ENCODE measurements at regions not wholly inside any gene's neighbourhood (a gene's known extent, or its start where the extent isn't known, plus 50 kb on each side); places are given as distances from the start of the nearest gene placed in this dataset.
A peak's percentile ranks its signal among the peaks of the same experiment; 100 is the strongest.

DNA sequence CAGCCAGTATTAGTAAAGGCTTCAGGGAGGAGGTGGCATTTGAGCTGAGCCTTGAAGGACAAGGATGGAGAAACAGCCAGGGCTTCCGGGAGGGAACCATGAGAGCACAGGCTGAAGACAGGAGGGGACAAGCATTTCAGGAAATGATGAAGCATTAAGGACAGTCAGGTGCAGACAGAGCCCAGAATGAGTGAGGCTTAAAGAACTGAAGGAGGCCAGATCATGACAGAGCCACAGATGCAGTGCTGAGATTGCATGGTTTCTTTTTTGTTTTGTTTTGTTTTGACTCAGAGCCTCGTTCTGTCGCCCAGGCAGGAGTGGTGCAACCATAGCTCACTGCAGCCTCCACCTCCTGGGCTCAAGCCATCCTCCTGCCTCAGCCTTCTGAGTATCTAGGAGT lies 211.5 kb downstream of the SOX9 start:
- no peak for ATAC-seq

DNA sequence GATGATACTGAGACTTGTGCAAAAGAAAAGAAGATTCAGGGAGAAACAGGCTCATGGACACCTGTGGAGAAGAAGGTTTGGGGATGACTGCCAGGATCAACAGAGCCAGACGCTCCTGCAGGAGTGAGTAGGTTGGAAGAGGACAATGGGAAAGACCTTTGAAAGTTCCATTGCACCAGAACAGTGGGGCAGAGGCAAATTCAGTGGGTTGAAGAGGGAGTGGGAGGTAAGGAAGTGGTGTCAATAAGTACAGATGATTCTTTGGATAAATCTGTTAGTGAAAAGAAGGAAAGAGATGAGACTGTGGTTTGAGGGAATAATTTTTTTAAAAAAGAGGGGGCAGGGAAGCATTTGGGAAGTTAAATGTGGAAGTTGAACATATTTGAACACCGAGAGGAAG lies 212.8 kb downstream of the SOX9 start:
- Histone ChIP-seq H3K4me1 (peaks cover 4% of the 10 kb centered on the region), H3K27me3 (ENCODE audit: low read depth) (peaks cover 5% of the 10 kb centered on the region), H3K36me3 (no peaks in the 10 kb centered on the region), H3K4me3 (no peak overlapping the region), H3K27ac (no peak overlapping the region), H3K9me3 (no peaks in the 10 kb centered on the region)
- ATAC-seq = no peak
- intact Hi-C loops (cut with DNase I) = no loop called here
- no peak for DNase-seq
- TF ChIP-seq, protein P1, sequence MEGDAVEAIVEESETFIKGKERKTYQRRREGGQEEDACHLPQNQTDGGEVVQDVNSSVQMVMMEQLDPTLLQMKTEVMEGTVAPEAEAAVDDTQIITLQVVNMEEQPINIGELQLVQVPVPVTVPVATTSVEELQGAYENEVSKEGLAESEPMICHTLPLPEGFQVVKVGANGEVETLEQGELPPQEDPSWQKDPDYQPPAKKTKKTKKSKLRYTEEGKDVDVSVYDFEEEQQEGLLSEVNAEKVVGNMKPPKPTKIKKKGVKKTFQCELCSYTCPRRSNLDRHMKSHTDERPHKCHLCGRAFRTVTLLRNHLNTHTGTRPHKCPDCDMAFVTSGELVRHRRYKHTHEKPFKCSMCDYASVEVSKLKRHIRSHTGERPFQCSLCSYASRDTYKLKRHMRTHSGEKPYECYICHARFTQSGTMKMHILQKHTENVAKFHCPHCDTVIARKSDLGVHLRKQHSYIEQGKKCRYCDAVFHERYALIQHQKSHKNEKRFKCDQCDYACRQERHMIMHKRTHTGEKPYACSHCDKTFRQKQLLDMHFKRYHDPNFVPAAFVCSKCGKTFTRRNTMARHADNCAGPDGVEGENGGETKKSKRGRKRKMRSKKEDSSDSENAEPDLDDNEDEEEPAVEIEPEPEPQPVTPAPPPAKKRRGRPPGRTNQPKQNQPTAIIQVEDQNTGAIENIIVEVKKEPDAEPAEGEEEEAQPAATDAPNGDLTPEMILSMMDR (IDR thresholded peaks at IDR 0.05) = no peak

More for the DNA sequence above, 211.5 kb downstream of the SOX9 start:
- no peak overlapping the region for H3K4me3 ChIP-seq
- no peaks in the 10 kb centered on the region for H3K36me3 ChIP-seq
- TF ChIP-seq, protein P1 (IDR thresholded peaks at IDR 0.05) = no peak
- H3K4me1 ChIP-seq = no peaks in the 10 kb centered on the region
- no peaks in the 10 kb centered on the region for H3K9me3 ChIP-seq
- peaks cover 5% of the 10 kb centered on the region for H3K27me3 ChIP-seq (ENCODE audit: low read depth)
- no peak overlapping the region for H3K27ac ChIP-seq
- intact Hi-C loops (cut with DNase I) = no loop called here
- DNase-seq = no peak

DNA sequence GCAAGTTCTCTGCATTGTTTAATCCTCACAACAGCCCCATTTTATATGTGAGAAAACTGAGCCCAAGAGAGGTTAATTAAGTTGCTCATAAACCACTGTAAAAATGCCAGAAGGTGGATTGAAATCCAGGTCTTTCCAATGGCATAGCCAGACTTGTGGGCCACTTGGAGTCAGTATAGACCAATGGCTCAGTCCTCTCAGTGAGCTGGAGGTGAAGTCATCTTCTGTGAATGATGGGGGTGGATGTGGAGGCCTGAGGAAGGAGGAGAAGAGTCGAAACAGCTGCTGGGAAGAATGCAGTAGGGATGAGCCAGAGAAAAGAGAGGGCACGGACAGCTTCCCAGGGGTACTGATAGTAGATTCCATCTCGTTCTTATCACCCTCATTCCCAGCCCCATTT lies 213.4 kb downstream of the SOX9 start:
- no peak overlapping the region for H3K4me3 ChIP-seq
- H3K9me3 ChIP-seq = no peaks in the 10 kb centered on the region
- TF ChIP-seq, protein P1 (IDR thresholded peaks at IDR 0.05) = no peak
- ATAC-seq (no peak), DNase-seq (no peak)
- peaks cover 11% of the 10 kb centered on the region for H3K4me1 ChIP-seq
- peaks cover 5% of the 10 kb centered on the region for H3K27me3 ChIP-seq (ENCODE audit: low read depth)
- H3K36me3 ChIP-seq = no peaks in the 10 kb centered on the region
- no peak overlapping the region for H3K27ac ChIP-seq
- intact Hi-C loops (cut with DNase I) = no loop called here

- no peak overlapping the region for H3K27ac ChIP-seq
- intact Hi-C loops (cut with DNase I) = no loop called here
- no peak for DNase-seq
- H3K36me3 ChIP-seq = no peaks in the 10 kb centered on the region
- H3K27me3 ChIP-seq (ENCODE audit: low read depth) = peaks cover 9% of the 10 kb centered on the region
- H3K9me3 ChIP-seq = no peaks in the 10 kb centered on the region
- TF ChIP-seq, protein P1 (IDR thresholded peaks at IDR 0.05) = no peak
- H3K4me1 ChIP-seq = peaks cover 13% of the 10 kb centered on the region
- peak; percentile 60 to 79 for ATAC-seq
- H3K4me3 ChIP-seq = no peak overlapping the region
Observed at GRCh38 chr17:72336026-72336803, 215.4 kb downstream of the SOX9 start.

DNA sequence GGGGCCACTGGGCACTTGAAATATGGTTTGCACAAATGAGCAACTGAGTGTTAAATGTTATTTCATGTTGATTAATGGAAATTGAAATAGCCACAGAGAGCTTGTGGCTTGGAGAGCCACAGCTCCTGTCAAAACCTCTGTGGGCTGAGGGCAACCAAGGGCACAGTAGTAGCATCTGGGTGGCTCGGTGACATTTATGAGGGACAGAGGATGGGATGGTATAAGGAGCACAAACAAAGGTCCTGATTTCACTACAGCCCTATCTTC lies 215.9 kb downstream of the SOX9 start:
- intact Hi-C loops (cut with DNase I) = no loop called here
- DNase-seq (no peak), ATAC-seq (no peak)
- Histone ChIP-seq H3K4me3 (no peak overlapping the region), H3K27ac (no peak overlapping the region), H3K9me3 (no peaks in the 10 kb centered on the region), H3K36me3 (no peaks in the 10 kb centered on the region), H3K27me3 (ENCODE audit: low read depth) (peaks cover 14% of the 10 kb centered on the region), H3K4me1 (peaks cover 13% of the 10 kb centered on the region)
- TF ChIP-seq, protein P1 (IDR thresholded peaks at IDR 0.05) = no peak
